HepG2 (cell line): ENCODE measurements at regions not wholly inside any gene's neighbourhood (a gene's known extent, or its start where the extent isn't known, plus 50 kb on each side); places are given as distances from the start of the nearest gene placed in this dataset.

Source experiments
- ATAC-seq: fragments of 200-7000 bp; cut with Tn5 transposase; 3 replicates; pipeline ENCODE4 v1.9.1; 2020; ENCODE audit warnings: mild to moderate bottlenecking, moderate library complexity
- BruUV-seq: library from RNA; stranded (reverse); fragments of 400-500 nt; replicated peaks from 2 replicates; lab custom pipeline; 2021; lab: Mats Ljungman, UMichigan
- CTCF ChIA-PET: fragments of 300-600 bp; formaldehyde crosslinking; extraction: SDS; loops from one replicate; lab custom pipeline; 2021; ENCODE audit warnings: low total read pairs, inconsistent platforms, low intra/inter-chr PET ratio; lab: Yijun Ruan, JAX
- POLR2A ChIA-PET: fragments of 350-600 bp; sonication (Branson Sonifier 250); formaldehyde crosslinking; loops from one replicate; lab custom pipeline; 2020; ENCODE audit warnings: antibody characterized with exemption, inconsistent platforms; lab: Yijun Ruan, JAX
- DNase-seq: peaks from one replicate; pipeline ENCODE4 v3.0.0-alpha.2; 2015; ENCODE audit warnings: low spot score
- FAIRE-seq: peaks from 3 replicates; lab custom pipeline; 2011; peaks lifted over from hg19 to GRCh38; lab: Jason Lieb, UNC
- H2AFZ ChIP-seq: one replicate; pipeline ENCODE4 v1.6.1; 2011; ENCODE audit warnings: low read length, inconsistent platforms
- H3K27ac ChIP-seq: fragments of 300-600 bp; 3 replicates; pipeline ENCODE4 v1.8.0; 2011; ENCODE audit warnings: mixed run types, mild to moderate bottlenecking, mixed read lengths, low read length, inconsistent platforms; ENCODE audit not compliant: insufficient read depth; ENCODE audit errors: extremely low read length
- H3K27me3 ChIP-seq, 2 experiments: fragments of 200-600 bp in 1 of 2; 2 replicates in 1 of 2; 3 replicates in 1 of 2; pipeline versions ENCODE4 v1.6.0 to v1.8.0; 2011; ENCODE audit warnings: low read length in 2 of 2, mild to moderate bottlenecking in 2 of 2, moderate library complexity in 2 of 2, inconsistent platforms in 1 of 2; ENCODE audit not compliant: insufficient read depth in 2 of 2, control insufficient read depth in 1 of 2
- H3K36me3 ChIP-seq, 2 experiments: fragments of 200-600 bp in 1 of 2; replicated peaks in 1 of 2; 2 replicates in 1 of 2; 3 replicates in 1 of 2; pipeline versions ENCODE4 v1.5.1 to v1.8.0; 2011; ENCODE audit warnings: low read length in 2 of 2, inconsistent platforms in 1 of 2; ENCODE audit not compliant: insufficient read depth in 2 of 2, control insufficient read depth in 1 of 2
- H3K4me1 ChIP-seq: 2 replicates; pipeline ENCODE4 v1.5.1; 2012; ENCODE audit warnings: low read length, inconsistent platforms; ENCODE audit not compliant: insufficient read depth
- H3K4me2 ChIP-seq: 2 replicates; pipeline ENCODE4 v1.6.0; 2011; ENCODE audit warnings: low read depth, low read length, inconsistent platforms
- H3K4me3 ChIP-seq, 3 experiments: fragments of 200-600 bp in 1 of 3; sonication (generic), shearing (Covaris generic) in 1 of 3; replicated peaks in 1 of 3; 2 replicates each; pipeline ENCODE4 v1.5.1; 2011 to 2016; ENCODE audit warnings: low read length in 3 of 3, inconsistent platforms in 2 of 3, low read depth in 2 of 3, mild to moderate bottlenecking in 2 of 3, control low read depth in 1 of 3, mixed read lengths in 1 of 3; ENCODE audit not compliant: insufficient read depth in 1 of 3
- H3K79me2 ChIP-seq: one replicate; pipeline ENCODE4 v1.6.1; 2011; ENCODE audit warnings: low read length, inconsistent platforms; ENCODE audit not compliant: insufficient read depth
- H3K9ac ChIP-seq: 2 replicates; pipeline ENCODE4 v1.6.0; 2011; ENCODE audit warnings: mild to moderate bottlenecking, low read depth, low read length, inconsistent platforms; ENCODE audit not compliant: insufficient read depth
- H3K9me3 ChIP-seq: 2 replicates; pipeline ENCODE4 v1.5.1; 2012; ENCODE audit warnings: mild to moderate bottlenecking, low read length
- H4K20me1 ChIP-seq: 2 replicates; pipeline ENCODE4 v1.6.0; 2011; ENCODE audit warnings: inconsistent platforms, mild to moderate bottlenecking, low read length, moderate library complexity; ENCODE audit not compliant: insufficient read depth
- CBX1 ChIP-seq: IDR thresholded peaks from one replicate; pipeline ENCODE4 v1.6.1; 2016; ENCODE audit warnings: antibody characterized with exemption, low read depth
- PAXIP1 ChIP-seq: sonication (generic); formaldehyde crosslinking; conservative IDR thresholded peaks from 2 replicates; pipeline ENCODE4 v1.4.0; 2020; ENCODE audit warnings: mild to moderate bottlenecking, missing genetic modification reagents, moderate library complexity
- ZNF121 ChIP-seq: sonication (generic); formaldehyde crosslinking; IDR thresholded peaks from 2 replicates; pipeline ENCODE4 v1.5.0; 2020; ENCODE audit warnings: mild to moderate bottlenecking, missing genetic modification reagents
- ZNF598 ChIP-seq: sonication (generic); formaldehyde crosslinking; IDR thresholded peaks from 2 replicates; pipeline ENCODE4 v1.5.1; 2020; ENCODE audit warnings: mild to moderate bottlenecking, missing genetic modification reagents, borderline replicate concordance
- ZNF788 ChIP-seq: sonication (generic); formaldehyde crosslinking; IDR thresholded peaks from 2 replicates; pipeline ENCODE4 v1.5.0; 2020; ENCODE audit warnings: mild to moderate bottlenecking, missing genetic modification reagents, borderline replicate concordance
- WGBS: methylation state at CpG from one replicate; pipeline ENCODE4 v1.1.6; 2017; ENCODE audit warnings: low lambda C conversion rate; 5-methylcytosine and 5-hydroxymethylcytosine counted together
- in situ Hi-C: cut with HindIII; loops from 2 replicates; pipeline ENCODE4 v1.10.0; 2017; ENCODE audit warnings: low pct_unique_long_range_greater_than_20kb; ENCODE audit not compliant: extremely low pct_ligation_motif_present
- intact Hi-C: fragments of 100-400 bp; cut with micrococcal nuclease; formaldehyde crosslinking; loops from one replicate; pipeline ENCODE4 v1.10.0; 2022; ENCODE audit not compliant: unreplicated experiment

- in situ Hi-C loops: no loop called here
These were observed 84.7 kb upstream of the OLFM1 start for GRCh38 chr9:135002802-135003201.

More at GRCh38 chr9:135002802-135003201, 84.7 kb upstream of the OLFM1 start:
- no peaks in the 10 kb centered on the region for H4K20me1 ChIP-seq
- H2AFZ ChIP-seq: no peak overlapping the region
- intact Hi-C loops: no loop called here
- ChIA-PET CTCF (no interaction called here), POLR2A (no interaction called here)
- WGBS: 2% methylated on average over 4 of the region's 4 CpGs
- FAIRE-seq (no peak), ATAC-seq (no peak), DNase-seq (no peak)
- no peaks in the 10 kb centered on the region for H3K36me3 ChIP-seq
- no peaks in the 10 kb centered on the region for H3K79me2 ChIP-seq
- H3K27me3 ChIP-seq: 0 out of 5 replicates have a peak, but pooled peaks cover 0 to 6% of the 10 kb centered on the region in 2 experiments
- no peaks in the 10 kb centered on the region for H3K4me1 ChIP-seq
- BruUV-seq: no TSS peak
- no peak overlapping the region for H3K27ac ChIP-seq
- no peak for TF ChIP-seq ZNF121 (CRISPR knock-in tag)
- TF ChIP-seq PAXIP1 (CRISPR knock-in tag): no peak
- no peak for TF ChIP-seq CBX1
- TF ChIP-seq ZNF788 (CRISPR knock-in tag): no peak
- TF ChIP-seq ZNF598 (CRISPR knock-in tag): no peak
- H3K4me2 ChIP-seq: no peak overlapping the region
- peaks cover 43% of the 10 kb centered on the region for H3K9me3 ChIP-seq
- H3K9ac ChIP-seq: no peak overlapping the region
- H3K4me3 ChIP-seq: no peak overlapping the region
